Left lung (tissue), 4 donors: ENCODE measurements at regions not wholly inside any gene's neighbourhood (a gene's known extent, or its start where the extent isn't known, plus 50 kb on each side); places are given as distances from the start of the nearest gene placed in this dataset.
A peak's percentile ranks its signal among the peaks of the same experiment; 100 is the strongest.
"Not testable (repeated sequence)": the region's sequence is repeated elsewhere in the genome, so short reads cannot be mapped to it uniquely, and the experiment has no call there.

Experiments
- ATAC-seq: fragments of 200-7000 bp; cut with Tn5 transposase; one replicate; pipeline ENCODE4 v1.9.1; 2020; ENCODE audit warnings: moderate library complexity
- DNase-seq, 4 donors: peaks; one replicate each; pipeline ENCODE4 v3.0.0-alpha.2; 2013 to 2020
- H3K27ac ChIP-seq, 2 donors: fragments of 200-600 bp; sonication (generic) in 1 of 2; one replicate each; pipeline versions ENCODE4 v1.5.0 to v1.8.0; 2020 to 2021
- H3K27me3 ChIP-seq, 2 donors: fragments of 200-600 bp; sonication (generic) in 1 of 2; one replicate each; pipeline versions ENCODE4 v1.5.0 to v1.8.0; 2020 to 2021
- H3K36me3 ChIP-seq, 2 donors: fragments of 200-600 bp; sonication (generic) in 1 of 2; one replicate each; pipeline versions ENCODE4 v1.5.0 to v1.8.0; 2020 to 2021
- H3K4me1 ChIP-seq, 2 donors: fragments of 200-600 bp; one replicate each; pipeline ENCODE4 v1.8.0; 2021
- H3K4me3 ChIP-seq, 2 donors: fragments of 200-600 bp; sonication (generic) in 1 of 2; one replicate each; pipeline versions ENCODE4 v1.5.0 to v1.8.0; 2020 to 2021; ENCODE audit warnings: mild to moderate bottlenecking in 1 of 2
- H3K9me3 ChIP-seq, 2 donors: fragments of 200-600 bp; sonication (generic) in 1 of 2; one replicate each; pipeline versions ENCODE4 v1.5.0 to v1.8.0; 2020 to 2021
- CTCF ChIP-seq, 2 donors: fragments of 200-600 bp; sonication (generic) in 1 of 2; IDR thresholded peaks; one replicate each; pipeline versions ENCODE4 v1.5.0 to v1.8.0; 2021; ENCODE audit warnings: antibody characterized with exemption in 2 of 2
- intact Hi-C, 2 donors: fragments of 100-400 bp; cut with DNase I; formaldehyde crosslinking; loops; one replicate each; pipeline versions ENCODE4 v1.11.2 to v1.14.2; 2022
- donor health status: DM: no; HTN: yes; CAD: no.
- donor health status: DM: no; HTN: no; CAD: no.

GRCh38 chr3:153275514-153275913, 113.5 kb downstream of the RAP2B start:
- no peak for ATAC-seq
- TF ChIP-seq CTCF (IDR thresholded peaks at IDR 0.05) = no peak

GRCh38 chr3:153277029-153277428, 115.0 kb downstream of the RAP2B start:
- Histone ChIP-seq H3K4me1 (no peaks in the 10 kb centered on the region), H3K27me3 (no peaks in the 10 kb centered on the region), H3K9me3 (no peaks in the 10 kb centered on the region), H3K4me3 (no peak overlapping the region), H3K27ac (no peak overlapping the region), H3K36me3 (no peaks in the 10 kb centered on the region)
- ATAC-seq = no peak
- intact Hi-C loops = no loop called here
- no peak for DNase-seq
- no peak for TF ChIP-seq CTCF (IDR thresholded peaks at IDR 0.05)

More at GRCh38 chr3:153275514-153275913, 113.5 kb downstream of the RAP2B start:
- intact Hi-C loops = no loop called here
- no peak for DNase-seq
- no peaks in the 10 kb centered on the region for H3K4me1 ChIP-seq
- H3K27ac ChIP-seq = no peak overlapping the region
- H3K36me3 ChIP-seq = no peaks in the 10 kb centered on the region
- H3K9me3 ChIP-seq = no peaks in the 10 kb centered on the region
- H3K27me3 ChIP-seq = no peaks in the 10 kb centered on the region
- no peak overlapping the region for H3K4me3 ChIP-seq

GRCh38 chr3:153281236-153281997, 119.4 kb downstream of the RAP2B start:
- intact Hi-C loops, H3K4me3 ChIP-seq, H3K27me3 ChIP-seq, H3K27ac ChIP-seq, ATAC-seq, H3K9me3 ChIP-seq, H3K36me3 ChIP-seq: not testable (repeated sequence)
- DNase-seq = peak in 1 of 4 donors; percentile 73
- peaks cover 0 to 23% of the 10 kb centered on the region in 2 donors for H3K4me1 ChIP-seq

GRCh38 chr3:153282355-153282754, 120.3 kb downstream of the RAP2B start:
- Histone ChIP-seq H3K9me3 (no peaks in the 10 kb centered on the region), H3K4me1 (peaks cover 0 to 23% of the 10 kb centered on the region in 2 donors), H3K4me3 (no peak overlapping the region), H3K27me3 (no peaks in the 10 kb centered on the region), H3K27ac (no peak overlapping the region), H3K36me3 (no peaks in the 10 kb centered on the region)
- ATAC-seq = no peak
- TF ChIP-seq CTCF (IDR thresholded peaks at IDR 0.05) = no peak
- intact Hi-C loops = no loop called here
- no peak for DNase-seq

- Histone ChIP-seq H3K27me3 (no peaks in the 10 kb centered on the region), H3K27ac (peak overlapping the region; percentile 57 to 73), H3K36me3 (no peaks in the 10 kb centered on the region), H3K9me3 (no peaks in the 10 kb centered on the region), H3K4me1 (peaks cover 0 to 31% of the 10 kb centered on the region in 2 donors), H3K4me3 (no peak overlapping the region)
- ATAC-seq (peak; percentile 83), DNase-seq (peak in 2 of 4 donors; percentile 77 to 79)
- intact Hi-C loops = no loop called here
- TF ChIP-seq CTCF (IDR thresholded peaks at IDR 0.05) = no peak
These were observed 122.4 kb downstream of the RAP2B start for GRCh38 chr3:153284282-153284938.
